WTC11 (cell line): ENCODE measurements at regions not wholly inside any gene's neighbourhood (a gene's known extent, or its start where the extent isn't known, plus 50 kb on each side); places are given as distances from the start of the nearest gene placed in this dataset.
A peak's percentile ranks its signal among the peaks of the same experiment; 100 is the strongest.

Experiments
- ATAC-seq: fragments of 200-7000 bp; cut with Tn5 transposase; 2 replicates; pipeline ENCODE4 v1.10.0; 2021; ENCODE audit warnings: mild to moderate bottlenecking, moderate library complexity
- CTCF ChIA-PET: fragments of 300-600 bp; sonication (Branson Sonifier 250); formaldehyde crosslinking; loops from one replicate; lab custom pipeline; 2021; ENCODE audit warnings: antibody characterized with exemption; lab: Charles Lee
- POLR2A ChIA-PET: fragments of 350-600 bp; sonication (Branson Sonifier 250); formaldehyde crosslinking; loops from one replicate; lab custom pipeline; 2021; ENCODE audit warnings: antibody characterized with exemption; lab: Charles Lee
- DNase-seq: peaks from one replicate; pipeline ENCODE4 v3.0.0; 2021; ENCODE audit warnings: low spot score
- H3K27ac Mint-ChIP-seq: 2 replicates; pipeline ENCODE4 v1.8.0; 2021; ENCODE audit warnings: mixed read lengths
- H3K27me3 Mint-ChIP-seq: 2 replicates; pipeline ENCODE4 v1.8.0; 2021; ENCODE audit warnings: low read depth, mild to moderate bottlenecking, moderate library complexity, mixed read lengths
- H3K36me3 Mint-ChIP-seq: 2 replicates; pipeline ENCODE4 v1.8.0; 2021; ENCODE audit warnings: mixed read lengths
- H3K4me1 Mint-ChIP-seq: 2 replicates; pipeline ENCODE4 v1.8.0; 2022; ENCODE audit warnings: mixed read lengths
- H3K4me3 Mint-ChIP-seq: 2 replicates; pipeline ENCODE4 v1.8.0; 2021; ENCODE audit warnings: mild to moderate bottlenecking, moderate library complexity, mixed read lengths
- H3K9me3 Mint-ChIP-seq: 2 replicates; pipeline ENCODE4 v1.8.0; 2021; ENCODE audit warnings: mixed read lengths
- ETV6 ChIP-seq: sonication (generic); formaldehyde crosslinking; IDR thresholded peaks from 2 replicates; pipeline ENCODE4 v1.8.1; 2022; ENCODE audit warnings: mild to moderate bottlenecking, missing genetic modification reagents
- FOXJ3 ChIP-seq: sonication (generic); formaldehyde crosslinking; IDR thresholded peaks from 2 replicates; pipeline ENCODE4 v1.9.0; 2021; ENCODE audit warnings: missing genetic modification reagents, mild to moderate bottlenecking, borderline replicate concordance
- GTF2I ChIP-seq: fragments of 250-450 bp; sonication (Bioruptor Pico); conservative IDR thresholded peaks from 2 replicates; pipeline ENCODE4 v1.4.0; 2021; ENCODE audit warnings: mild to moderate bottlenecking
- IRF2 ChIP-seq: sonication (generic); formaldehyde crosslinking; IDR thresholded peaks from 2 replicates; pipeline ENCODE4 v1.8.0; 2022; ENCODE audit warnings: low read depth, missing genetic modification reagents, borderline replicate concordance
- JAZF1 ChIP-seq: fragments of 250-450 bp; sonication (Bioruptor Pico); IDR thresholded peaks from 2 replicates; pipeline ENCODE4 v1.9.0; 2021; ENCODE audit warnings: moderate library complexity, mild to moderate bottlenecking, inconsistent platforms
- NFE2L1 ChIP-seq: sonication (generic); formaldehyde crosslinking; IDR thresholded peaks from 2 replicates; pipeline ENCODE4 v1.8.1; 2023; ENCODE audit warnings: missing genetic modification reagents
- NFYB ChIP-seq: sonication (generic); formaldehyde crosslinking; conservative IDR thresholded peaks from 2 replicates; pipeline ENCODE4 v1.8.0; 2022; ENCODE audit warnings: low read depth, missing genetic modification reagents
- NR1H2 ChIP-seq: sonication (generic); formaldehyde crosslinking; IDR thresholded peaks from 2 replicates; pipeline ENCODE4 v1.9.0; 2021; ENCODE audit warnings: mild to moderate bottlenecking, moderate library complexity, missing genetic modification reagents
- OVOL2 ChIP-seq: fragments of 250-450 bp; sonication (Bioruptor Pico); IDR thresholded peaks from 2 replicates; pipeline ENCODE4 v1.9.0; 2021; ENCODE audit warnings: mild to moderate bottlenecking, borderline replicate concordance
- SMAD3 ChIP-seq: sonication (generic); formaldehyde crosslinking; IDR thresholded peaks from 2 replicates; pipeline ENCODE4 v1.8.0; 2022; ENCODE audit warnings: missing genetic modification reagents, mild to moderate bottlenecking, borderline replicate concordance
- ZNF263 ChIP-seq: sonication (generic); formaldehyde crosslinking; IDR thresholded peaks from 2 replicates; pipeline ENCODE4 v1.8.1; 2022; ENCODE audit warnings: low read depth, mild to moderate bottlenecking, moderate library complexity, missing genetic modification reagents
- ZNF396 ChIP-seq: fragments of 250-450 bp; sonication (Bioruptor Pico); IDR thresholded peaks from 2 replicates; pipeline ENCODE4 v1.8.0; 2021; ENCODE audit warnings: mild to moderate bottlenecking, moderate library complexity, borderline replicate concordance
- TF ChIP-seq, protein P1 (sequence below): sonication (generic); formaldehyde crosslinking; IDR thresholded peaks from 2 replicates; pipeline ENCODE4 v1.8.0; 2022; ENCODE audit warnings: mild to moderate bottlenecking, missing genetic modification reagents
- TF ChIP-seq, protein P2 (sequence below): fragments of 250-450 bp; sonication (Bioruptor Pico); IDR thresholded peaks from 2 replicates; pipeline ENCODE4 v2.1.2; 2022; ENCODE audit warnings: mild to moderate bottlenecking, moderate library complexity
- TF ChIP-seq, protein P3 (sequence below): sonication (generic); formaldehyde crosslinking; IDR thresholded peaks from 2 replicates; pipeline ENCODE4 v1.8.0; 2022; ENCODE audit warnings: mild to moderate bottlenecking, missing genetic modification reagents
- TF ChIP-seq, protein P4 (sequence below): fragments of 250-450 bp; sonication (Bioruptor Pico); IDR thresholded peaks from 2 replicates; pipeline ENCODE4 v1.9.0; 2021; ENCODE audit warnings: moderate library complexity, mild to moderate bottlenecking, inconsistent platforms, borderline replicate concordance
- TF ChIP-seq, protein P5 (sequence below): sonication (generic); formaldehyde crosslinking; IDR thresholded peaks from 2 replicates; pipeline ENCODE4 v1.8.0; 2022; ENCODE audit warnings: mild to moderate bottlenecking, missing genetic modification reagents

DNA sequence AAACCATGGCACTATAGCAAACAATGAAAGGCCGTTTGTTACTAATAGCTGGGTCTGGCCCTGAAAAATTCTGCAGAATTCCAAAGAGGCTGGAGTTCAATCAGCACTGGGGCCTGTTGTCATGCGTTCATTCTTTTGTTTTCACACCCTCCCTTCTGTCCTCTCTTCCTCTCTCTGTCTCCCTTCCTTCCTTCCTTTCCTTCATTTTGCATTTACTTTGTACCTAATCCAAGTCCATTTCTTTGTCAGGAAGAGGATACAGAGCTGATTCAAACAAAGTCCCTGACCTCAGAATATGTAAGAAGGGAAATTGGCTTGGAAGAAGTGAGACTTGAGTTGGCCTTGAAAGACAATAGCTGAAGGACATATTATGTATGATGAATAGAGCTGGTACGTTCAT lies 119.6 kb upstream of the LDB2 start:
- H3K4me3 Mint-ChIP-seq = no peak overlapping the region
- no peak for TF ChIP-seq FOXJ3 (CRISPR knock-in tag)
- TF ChIP-seq NFE2L1 (CRISPR knock-in tag) = peak; percentile 35; the same call in 1 of the 2 replicates
- 0 out of 2 replicates have a peak, but pooled peaks have one; percentile 25 for TF ChIP-seq ETV6 (CRISPR knock-in tag)
- TF ChIP-seq NR1H2 (CRISPR knock-in tag) = no peak
- TF ChIP-seq, protein P1, sequence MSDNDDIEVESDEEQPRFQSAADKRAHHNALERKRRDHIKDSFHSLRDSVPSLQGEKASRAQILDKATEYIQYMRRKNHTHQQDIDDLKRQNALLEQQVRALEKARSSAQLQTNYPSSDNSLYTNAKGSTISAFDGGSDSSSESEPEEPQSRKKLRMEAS (CRISPR knock-in tag) = 0 out of 2 replicates have a peak, but pooled peaks have one; percentile 27
- no peak for TF ChIP-seq ZNF263 (CRISPR knock-in tag)
- TF ChIP-seq, all 79 proteins: peak for 3
- peaks cover 15% of the 10 kb centered on the region for H3K27me3 Mint-ChIP-seq
- H3K9me3 Mint-ChIP-seq = peaks cover 23% of the 10 kb centered on the region
- H3K4me1 Mint-ChIP-seq = peaks cover 55% of the 10 kb centered on the region
- DNase-seq = no peak
- POLR2A ChIA-PET = no interaction called here
- peak overlapping the region; percentile 96 for H3K27ac Mint-ChIP-seq
- peaks cover 26% of the 10 kb centered on the region for H3K36me3 Mint-ChIP-seq
- peak; percentile 91 for ATAC-seq
- CTCF ChIA-PET = interaction anchor here (1.3 to 1.6 kb wide), 2 partner anchors 94 to 430 kb away, joined by 3 to 5 read pairs; no protein-coding TSS in a partner anchor

DNA sequence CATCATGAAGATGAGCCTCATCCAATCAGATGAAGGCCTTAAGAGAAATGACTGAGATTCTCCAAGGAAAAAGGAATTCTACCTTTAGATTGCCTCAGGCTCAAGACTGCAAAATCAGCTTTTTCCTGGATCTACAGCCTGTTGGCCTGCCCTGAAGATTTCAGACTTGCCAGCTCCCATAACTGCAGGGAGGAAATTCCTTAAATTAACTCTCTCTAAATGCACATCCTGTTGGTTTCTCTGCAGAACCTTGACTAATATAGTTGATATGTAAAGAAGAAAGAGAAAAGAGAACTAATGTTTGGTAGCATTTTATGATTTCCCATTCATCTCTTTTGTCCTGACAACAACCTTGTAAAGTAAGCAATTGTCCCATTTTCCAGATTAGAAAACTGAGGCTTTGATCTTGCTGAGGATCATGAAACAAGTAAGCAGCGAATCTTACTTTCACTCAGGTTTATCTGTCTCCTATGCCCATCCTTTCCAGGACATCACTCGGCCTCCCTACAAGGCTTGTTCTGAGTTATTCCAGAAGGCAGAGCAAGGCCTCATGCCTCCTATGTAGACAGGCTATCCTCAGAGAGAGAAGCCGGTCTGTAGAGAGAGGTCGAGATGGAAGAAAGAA lies 115.0 kb upstream of the LDB2 start:
- TF ChIP-seq, protein P2, sequence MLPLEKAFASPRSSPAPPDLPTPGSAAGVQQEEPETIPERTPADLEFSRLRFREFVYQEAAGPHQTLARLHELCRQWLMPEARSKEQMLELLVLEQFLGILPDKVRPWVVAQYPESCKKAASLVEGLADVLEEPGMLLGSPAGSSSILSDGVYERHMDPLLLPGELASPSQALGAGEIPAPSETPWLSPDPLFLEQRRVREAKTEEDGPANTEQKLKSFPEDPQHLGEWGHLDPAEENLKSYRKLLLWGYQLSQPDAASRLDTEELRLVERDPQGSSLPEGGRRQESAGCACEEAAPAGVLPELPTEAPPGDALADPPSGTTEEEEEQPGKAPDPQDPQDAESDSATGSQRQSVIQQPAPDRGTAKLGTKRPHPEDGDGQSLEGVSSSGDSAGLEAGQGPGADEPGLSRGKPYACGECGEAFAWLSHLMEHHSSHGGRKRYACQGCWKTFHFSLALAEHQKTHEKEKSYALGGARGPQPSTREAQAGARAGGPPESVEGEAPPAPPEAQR (CRISPR knock-in tag) = no peak
- no peak for TF ChIP-seq GTF2I (CRISPR knock-in tag)
- no peak for TF ChIP-seq ETV6 (CRISPR knock-in tag)
- TF ChIP-seq, protein P3, sequence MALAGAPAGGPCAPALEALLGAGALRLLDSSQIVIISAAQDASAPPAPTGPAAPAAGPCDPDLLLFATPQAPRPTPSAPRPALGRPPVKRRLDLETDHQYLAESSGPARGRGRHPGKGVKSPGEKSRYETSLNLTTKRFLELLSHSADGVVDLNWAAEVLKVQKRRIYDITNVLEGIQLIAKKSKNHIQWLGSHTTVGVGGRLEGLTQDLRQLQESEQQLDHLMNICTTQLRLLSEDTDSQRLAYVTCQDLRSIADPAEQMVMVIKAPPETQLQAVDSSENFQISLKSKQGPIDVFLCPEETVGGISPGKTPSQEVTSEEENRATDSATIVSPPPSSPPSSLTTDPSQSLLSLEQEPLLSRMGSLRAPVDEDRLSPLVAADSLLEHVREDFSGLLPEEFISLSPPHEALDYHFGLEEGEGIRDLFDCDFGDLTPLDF (CRISPR knock-in tag) = no peak
- no peak for TF ChIP-seq OVOL2 (CRISPR knock-in tag)
- no peak for TF ChIP-seq JAZF1 (CRISPR knock-in tag)
- TF ChIP-seq, protein P4, sequence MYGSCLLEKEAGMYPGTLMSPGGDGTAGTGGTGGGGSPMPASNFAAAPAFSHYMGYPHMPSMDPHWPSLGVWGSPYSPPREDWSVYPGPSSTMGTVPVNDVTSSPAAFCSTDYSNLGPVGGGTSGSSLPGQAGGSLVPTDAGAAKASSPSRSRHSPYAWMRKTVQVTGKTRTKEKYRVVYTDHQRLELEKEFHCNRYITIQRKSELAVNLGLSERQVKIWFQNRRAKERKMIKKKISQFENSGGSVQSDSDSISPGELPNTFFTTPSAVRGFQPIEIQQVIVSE (CRISPR knock-in tag) = no peak
- TF ChIP-seq SMAD3 (CRISPR knock-in tag) = no peak
- TF ChIP-seq, protein P5, sequence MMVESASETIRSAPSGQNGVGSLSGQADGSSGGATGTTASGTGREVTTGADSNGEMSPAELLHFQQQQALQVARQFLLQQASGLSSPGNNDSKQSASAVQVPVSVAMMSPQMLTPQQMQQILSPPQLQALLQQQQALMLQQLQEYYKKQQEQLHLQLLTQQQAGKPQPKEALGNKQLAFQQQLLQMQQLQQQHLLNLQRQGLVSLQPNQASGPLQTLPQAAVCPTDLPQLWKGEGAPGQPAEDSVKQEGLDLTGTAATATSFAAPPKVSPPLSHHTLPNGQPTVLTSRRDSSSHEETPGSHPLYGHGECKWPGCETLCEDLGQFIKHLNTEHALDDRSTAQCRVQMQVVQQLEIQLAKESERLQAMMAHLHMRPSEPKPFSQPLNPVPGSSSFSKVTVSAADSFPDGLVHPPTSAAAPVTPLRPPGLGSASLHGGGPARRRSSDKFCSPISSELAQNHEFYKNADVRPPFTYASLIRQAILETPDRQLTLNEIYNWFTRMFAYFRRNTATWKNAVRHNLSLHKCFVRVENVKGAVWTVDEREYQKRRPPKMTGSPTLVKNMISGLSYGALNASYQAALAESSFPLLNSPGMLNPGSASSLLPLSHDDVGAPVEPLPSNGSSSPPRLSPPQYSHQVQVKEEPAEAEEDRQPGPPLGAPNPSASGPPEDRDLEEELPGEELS (CRISPR knock-in tag) = no peak
- TF ChIP-seq ZNF396 (CRISPR knock-in tag) = no peak
- TF ChIP-seq NFYB = no peak
- no peak for DNase-seq
- Mint-ChIP-seq H3K27me3 (no peaks in the 10 kb centered on the region), H3K9me3 (peaks cover 20% of the 10 kb centered on the region), H3K36me3 (peaks cover 19% of the 10 kb centered on the region), H3K27ac (no peak overlapping the region), H3K4me3 (no peak overlapping the region), H3K4me1 (peaks cover 40% of the 10 kb centered on the region)
- no peak for ATAC-seq
- POLR2A ChIA-PET = no interaction called here
- CTCF ChIA-PET = interaction anchor here (1.1 kb wide), 1 partner anchor 221 kb away, joined by 3 read pairs; no protein-coding TSS in a partner anchor

DNA sequence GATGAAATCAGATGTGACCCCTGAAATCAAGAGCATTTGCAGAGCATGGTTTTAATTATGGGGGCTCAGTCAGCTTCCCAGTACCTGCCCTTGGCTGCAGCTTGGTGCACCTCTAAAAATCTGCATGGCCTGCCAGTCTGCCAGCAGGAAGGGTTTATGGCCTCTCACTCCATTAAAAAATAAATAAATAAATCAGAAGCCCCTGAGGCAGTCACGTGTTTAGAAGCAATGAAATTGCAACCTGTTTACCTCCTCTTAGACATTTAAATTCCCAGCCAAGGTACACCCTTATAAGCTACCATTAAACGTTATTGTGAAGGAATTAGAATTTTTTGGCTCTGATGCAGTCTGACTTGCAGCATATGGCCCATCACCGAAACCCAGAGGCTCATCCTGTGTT lies 114.0 kb upstream of the LDB2 start:
- ATAC-seq = no peak
- TF ChIP-seq, protein P5 (CRISPR knock-in tag) = no peak
- TF ChIP-seq IRF2 = no peak
- Mint-ChIP-seq H3K27me3 (no peaks in the 10 kb centered on the region), H3K27ac (no peak overlapping the region), H3K4me1 (peaks cover 35% of the 10 kb centered on the region), H3K36me3 (peaks cover 19% of the 10 kb centered on the region), H3K4me3 (no peak overlapping the region), H3K9me3 (peaks cover 20% of the 10 kb centered on the region)
- ChIA-PET POLR2A (interaction anchor here (1.0 kb wide), 1 partner anchor 953 kb away, joined by 3 read pairs; no protein-coding TSS in a partner anchor), CTCF (interaction anchor here (1.1 kb wide), 1 partner anchor 220 kb away, joined by 3 read pairs; no protein-coding TSS in a partner anchor)
- no peak for DNase-seq
